Panc1 (cell line): ENCODE measurements at regions not wholly inside any gene's neighbourhood (a gene's known extent, or its start where the extent isn't known, plus 50 kb on each side); places are given as distances from the start of the nearest gene placed in this dataset.

Experiments
- ATAC-seq: fragments of 200-7000 bp; cut with Tn5 transposase; 2 replicates; pipeline ENCODE4 v1.9.1; 2020; ENCODE audit warnings: mild to moderate bottlenecking, moderate library complexity
- BruUV-seq: library from RNA; stranded (reverse); fragments of 400-500 nt; replicated peaks from 2 replicates; lab custom pipeline; 2021; lab: Mats Ljungman, UMichigan
- CTCF ChIA-PET: fragments of 300-600 bp; sonication (Branson Sonifier 250); formaldehyde crosslinking; loops from one replicate; lab custom pipeline; 2022; ENCODE audit warnings: antibody characterized with exemption; lab: Charles Lee
- POLR2A ChIA-PET: fragments of 300-600 bp; sonication (Branson Sonifier 250); formaldehyde crosslinking; loops from one replicate; lab custom pipeline; 2022; ENCODE audit warnings: antibody characterized with exemption; lab: Charles Lee
- DNase-seq: peaks from one replicate; pipeline ENCODE4 v3.0.0-alpha.2; 2010; ENCODE audit warnings: low read depth, low spot score
- H3K27ac ChIP-seq: 2 replicates; pipeline ENCODE4 v1.5.1; 2011; ENCODE audit warnings: mild to moderate bottlenecking, low read length, inconsistent platforms
- H3K27me3 ChIP-seq: fragments of 200-500 bp; sonication (Bioruptor generic); 2 replicates; pipeline ENCODE4 v1.6.0; 2014; ENCODE audit warnings: low read length, inconsistent platforms; ENCODE audit not compliant: control insufficient read depth, insufficient read depth
- H3K36me3 ChIP-seq: fragments of 200-500 bp; sonication (Bioruptor generic); 2 replicates; pipeline ENCODE4 v1.5.1; 2014; ENCODE audit warnings: inconsistent platforms, mild to moderate bottlenecking, low read length, moderate library complexity; ENCODE audit not compliant: control insufficient read depth, insufficient read depth
- H3K4me1 ChIP-seq: 2 replicates; pipeline ENCODE4 v1.5.1; 2011; ENCODE audit warnings: inconsistent platforms, mild to moderate bottlenecking, low read length, moderate library complexity; ENCODE audit not compliant: control insufficient read depth, insufficient read depth
- H3K4me3 ChIP-seq, 2 experiments: 2 replicates each; pipeline ENCODE4 v1.5.1; 2011 to 2012; ENCODE audit warnings: low read depth in 2 of 2, low read length in 2 of 2, mild to moderate bottlenecking in 2 of 2, inconsistent platforms in 1 of 2, moderate library complexity in 1 of 2
- H3K9me3 ChIP-seq: fragments of 200-500 bp; sonication (Bioruptor generic); 2 replicates; pipeline ENCODE4 v1.5.1; 2014; ENCODE audit warnings: low read depth, mild to moderate bottlenecking, inconsistent platforms, low read length, moderate library complexity; ENCODE audit not compliant: control insufficient read depth, insufficient read depth
- POLR2AphosphoS5 ChIP-seq: IDR thresholded peaks from 2 replicates; pipeline ENCODE4 v1.6.1; 2012; ENCODE audit warnings: mild to moderate bottlenecking, low read depth, low read length, moderate library complexity
- SIN3A ChIP-seq: IDR thresholded peaks from 2 replicates; pipeline ENCODE4 v1.6.1; 2012; ENCODE audit warnings: low read depth, mild to moderate bottlenecking, low read length, moderate library complexity, borderline replicate concordance; ENCODE audit not compliant: insufficient read depth
- TCF7L2 ChIP-seq: IDR thresholded peaks from 2 replicates; pipeline ENCODE4 v1.6.1; 2011; ENCODE audit warnings: mild to moderate bottlenecking, low read depth, low read length, inconsistent platforms
- in situ Hi-C: cut with HindIII; loops from 2 replicates; pipeline ENCODE4 v1.10.0; 2016; ENCODE audit warnings: low sequenced_read_pairs, low pct_unique_long_range_greater_than_20kb
- intact Hi-C: fragments of 100-400 bp; cut with micrococcal nuclease; formaldehyde crosslinking; loops from one replicate; pipeline ENCODE4 v1.10.0; 2022; ENCODE audit not compliant: unreplicated experiment
- TF ChIP-seq, protein P1 (sequence below), 2 experiments: IDR thresholded peaks; 2 replicates each; pipeline ENCODE4 v1.6.1; 2011 to 2012; ENCODE audit warnings: low read depth in 2 of 2, control low read depth in 1 of 2, low read length in 1 of 2, mild to moderate bottlenecking in 1 of 2, moderate library complexity in 1 of 2; ENCODE audit not compliant: insufficient read depth in 1 of 2
- TF ChIP-seq, protein P2 (sequence below): fragments of 450-650 bp; IDR thresholded peaks from 2 replicates; pipeline ENCODE4 v1.5.1; 2017; ENCODE audit warnings: mild to moderate bottlenecking

DNA sequence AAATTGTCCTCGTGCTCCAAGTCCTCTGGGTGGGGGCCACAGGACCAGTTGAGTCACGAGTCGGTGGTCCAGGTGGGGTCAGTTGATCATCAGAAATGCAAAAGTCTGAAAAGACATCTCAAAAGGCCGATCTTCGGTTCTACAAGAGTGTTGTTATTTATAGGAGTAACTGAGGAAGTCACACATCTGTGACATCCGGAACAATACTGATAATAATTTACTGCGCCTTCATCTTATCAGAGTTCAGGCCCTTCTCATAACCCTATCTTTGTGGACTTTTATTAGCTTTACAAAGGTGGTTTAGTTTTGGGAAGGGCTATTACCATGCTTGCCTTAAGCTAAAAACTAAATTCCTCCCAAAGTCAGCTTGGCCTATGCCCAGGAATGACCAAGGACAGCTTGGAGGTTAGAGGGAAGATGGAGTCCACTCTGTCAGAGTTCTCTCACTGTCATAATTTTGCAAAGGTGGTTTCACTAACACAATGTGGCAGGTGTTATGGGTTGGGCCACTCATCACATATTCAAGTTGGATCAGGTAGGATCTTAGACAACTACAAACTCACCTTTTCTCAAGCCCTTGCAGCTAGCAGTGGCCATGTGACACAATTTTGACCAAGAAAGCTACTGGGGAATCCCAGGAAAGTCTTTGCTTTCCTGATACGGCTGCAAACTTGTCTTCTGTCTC is 54.7 kb upstream of the CHST3 start:
- no peaks in the 10 kb centered on the region for H3K4me1 ChIP-seq
- H3K4me3 ChIP-seq = no peak overlapping the region
- no peaks in the 10 kb centered on the region for H3K9me3 ChIP-seq
- no peak for DNase-seq
- in situ Hi-C loops (no loop called here), intact Hi-C loops (no loop called here)
- POLR2A ChIA-PET = interaction anchor here (0.6 kb wide), 1 partner anchor 639 kb away, joined by 6 read pairs; no protein-coding TSS in a partner anchor
- H3K27ac ChIP-seq = no peak overlapping the region
- ATAC-seq = no peak
- no peaks in the 10 kb centered on the region for H3K27me3 ChIP-seq
- CTCF ChIA-PET = no interaction called here
- TF ChIP-seq SIN3A (no peak), TCF7L2 (no peak), POLR2AphosphoS5 (no peak)
- TF ChIP-seq, protein P1, sequence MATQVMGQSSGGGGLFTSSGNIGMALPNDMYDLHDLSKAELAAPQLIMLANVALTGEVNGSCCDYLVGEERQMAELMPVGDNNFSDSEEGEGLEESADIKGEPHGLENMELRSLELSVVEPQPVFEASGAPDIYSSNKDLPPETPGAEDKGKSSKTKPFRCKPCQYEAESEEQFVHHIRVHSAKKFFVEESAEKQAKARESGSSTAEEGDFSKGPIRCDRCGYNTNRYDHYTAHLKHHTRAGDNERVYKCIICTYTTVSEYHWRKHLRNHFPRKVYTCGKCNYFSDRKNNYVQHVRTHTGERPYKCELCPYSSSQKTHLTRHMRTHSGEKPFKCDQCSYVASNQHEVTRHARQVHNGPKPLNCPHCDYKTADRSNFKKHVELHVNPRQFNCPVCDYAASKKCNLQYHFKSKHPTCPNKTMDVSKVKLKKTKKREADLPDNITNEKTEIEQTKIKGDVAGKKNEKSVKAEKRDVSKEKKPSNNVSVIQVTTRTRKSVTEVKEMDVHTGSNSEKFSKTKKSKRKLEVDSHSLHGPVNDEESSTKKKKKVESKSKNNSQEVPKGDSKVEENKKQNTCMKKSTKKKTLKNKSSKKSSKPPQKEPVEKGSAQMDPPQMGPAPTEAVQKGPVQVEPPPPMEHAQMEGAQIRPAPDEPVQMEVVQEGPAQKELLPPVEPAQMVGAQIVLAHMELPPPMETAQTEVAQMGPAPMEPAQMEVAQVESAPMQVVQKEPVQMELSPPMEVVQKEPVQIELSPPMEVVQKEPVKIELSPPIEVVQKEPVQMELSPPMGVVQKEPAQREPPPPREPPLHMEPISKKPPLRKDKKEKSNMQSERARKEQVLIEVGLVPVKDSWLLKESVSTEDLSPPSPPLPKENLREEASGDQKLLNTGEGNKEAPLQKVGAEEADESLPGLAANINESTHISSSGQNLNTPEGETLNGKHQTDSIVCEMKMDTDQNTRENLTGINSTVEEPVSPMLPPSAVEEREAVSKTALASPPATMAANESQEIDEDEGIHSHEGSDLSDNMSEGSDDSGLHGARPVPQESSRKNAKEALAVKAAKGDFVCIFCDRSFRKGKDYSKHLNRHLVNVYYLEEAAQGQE (IDR thresholded peaks at IDR 0.05; ENCODE audit: insufficient read depth in 1 of 2, low read depth in 2 of 2, low read length in 1 of 2) = no peak
- TF ChIP-seq, protein P2, sequence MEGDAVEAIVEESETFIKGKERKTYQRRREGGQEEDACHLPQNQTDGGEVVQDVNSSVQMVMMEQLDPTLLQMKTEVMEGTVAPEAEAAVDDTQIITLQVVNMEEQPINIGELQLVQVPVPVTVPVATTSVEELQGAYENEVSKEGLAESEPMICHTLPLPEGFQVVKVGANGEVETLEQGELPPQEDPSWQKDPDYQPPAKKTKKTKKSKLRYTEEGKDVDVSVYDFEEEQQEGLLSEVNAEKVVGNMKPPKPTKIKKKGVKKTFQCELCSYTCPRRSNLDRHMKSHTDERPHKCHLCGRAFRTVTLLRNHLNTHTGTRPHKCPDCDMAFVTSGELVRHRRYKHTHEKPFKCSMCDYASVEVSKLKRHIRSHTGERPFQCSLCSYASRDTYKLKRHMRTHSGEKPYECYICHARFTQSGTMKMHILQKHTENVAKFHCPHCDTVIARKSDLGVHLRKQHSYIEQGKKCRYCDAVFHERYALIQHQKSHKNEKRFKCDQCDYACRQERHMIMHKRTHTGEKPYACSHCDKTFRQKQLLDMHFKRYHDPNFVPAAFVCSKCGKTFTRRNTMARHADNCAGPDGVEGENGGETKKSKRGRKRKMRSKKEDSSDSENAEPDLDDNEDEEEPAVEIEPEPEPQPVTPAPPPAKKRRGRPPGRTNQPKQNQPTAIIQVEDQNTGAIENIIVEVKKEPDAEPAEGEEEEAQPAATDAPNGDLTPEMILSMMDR = no peak
- no peaks in the 10 kb centered on the region for H3K36me3 ChIP-seq
- BruUV-seq = no TSS peak

DNA sequence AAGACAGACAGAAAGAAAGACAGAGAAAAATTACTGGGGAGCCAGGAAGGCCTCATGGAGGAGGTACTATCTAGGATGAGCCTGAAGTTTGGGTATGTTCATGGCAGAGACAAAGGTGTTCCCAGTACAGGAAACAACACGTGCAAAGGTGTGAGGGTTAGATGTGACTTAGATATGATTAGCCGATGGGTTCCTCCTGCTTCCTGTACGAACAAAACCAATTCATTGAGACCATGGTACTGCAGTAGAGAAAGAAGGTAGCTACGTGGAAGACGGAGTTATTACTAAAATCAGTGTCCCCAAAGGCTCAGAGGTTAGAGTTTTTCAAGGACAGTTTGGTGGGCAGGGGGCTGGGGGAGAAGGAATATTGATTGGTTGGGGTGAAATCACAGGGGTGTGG is 55.2 kb upstream of the CHST3 start:
- BruUV-seq = no TSS peak
- CTCF ChIA-PET = no interaction called here
- Histone ChIP-seq H3K9me3 (no peaks in the 10 kb centered on the region), H3K4me1 (no peaks in the 10 kb centered on the region), H3K27me3 (no peaks in the 10 kb centered on the region), H3K36me3 (no peaks in the 10 kb centered on the region), H3K4me3 (no peak overlapping the region), H3K27ac (no peak overlapping the region)
- TF ChIP-seq POLR2AphosphoS5 (no peak), SIN3A (no peak), TCF7L2 (no peak)
- TF ChIP-seq, protein P2 = no peak
- TF ChIP-seq, protein P1 (IDR thresholded peaks at IDR 0.05; ENCODE audit: insufficient read depth in 1 of 2, low read depth in 2 of 2, low read length in 1 of 2) = no peak
- no peak for ATAC-seq
- POLR2A ChIA-PET = interaction anchor here (0.6 kb wide), 1 partner anchor 640 kb away, joined by 6 read pairs; no protein-coding TSS in a partner anchor
- in situ Hi-C loops (no loop called here), intact Hi-C loops (no loop called here)
- no peak for DNase-seq
